HG02885 (cell line): ENCODE measurements at regions not wholly inside any gene's neighbourhood (a gene's known extent, or its start where the extent isn't known, plus 50 kb on each side); places are given as distances from the start of the nearest gene placed in this dataset.

Experiments used
- ATAC-seq: cut with Tn5 transposase; IDR thresholded peaks from one replicate; pipeline ENCODE4 v1.9.1; 2021; ENCODE audit warnings: mild to moderate bottlenecking; ENCODE audit not compliant: unreplicated experiment, poor library complexity

GRCh38 chr18:59760619-59761600 is 63.7 kb upstream of the CCBE1 start:
- no peak for ATAC-seq

GRCh38 chr18:59760212-59760611 is 63.0 kb upstream of the CCBE1 start:
- ATAC-seq: no peak

- no peak for ATAC-seq
Measured at GRCh38 chr18:59758837-59759236, 61.6 kb upstream of the CCBE1 start.

DNA sequence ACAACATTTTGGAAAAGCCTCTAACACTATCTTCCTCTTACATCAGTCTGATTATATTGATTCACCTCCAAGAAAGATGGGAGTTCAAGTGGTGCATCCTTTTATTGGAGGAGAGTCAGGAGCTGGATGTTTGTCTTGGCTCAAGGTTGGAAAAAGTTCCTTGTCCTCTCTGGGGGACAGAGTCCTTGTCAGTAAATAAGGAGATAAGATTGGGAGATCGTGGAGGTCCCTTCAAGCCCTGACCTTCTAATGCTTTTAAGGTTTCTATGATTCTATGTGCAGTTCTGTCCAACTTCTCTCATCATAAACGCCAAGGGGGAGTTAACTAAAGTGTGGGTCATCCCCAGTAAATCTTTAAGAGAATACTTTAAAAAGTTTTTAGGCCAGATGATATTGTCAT is 60.9 kb upstream of the CCBE1 start:
- ATAC-seq: no peak

- no peak for ATAC-seq
Measured at GRCh38 chr18:59752666-59753065, 55.4 kb upstream of the CCBE1 start.

- no peak for ATAC-seq
Measured at GRCh38 chr18:59751186-59751585, 54.0 kb upstream of the CCBE1 start.

- ATAC-seq: no peak
Measured at GRCh38 chr18:59748628-59749360, 51.6 kb upstream of the CCBE1 start.
